ENCODE measurements at regions not wholly inside any gene's neighbourhood (a gene's known extent, or its start where the extent isn't known, plus 50 kb on each side); places are given as distances from the start of the nearest gene placed in this dataset.
"Not testable (repeated sequence)": the region's sequence is repeated elsewhere in the genome, so short reads cannot be mapped to it uniquely, and the experiment has no call there.

DNA sequence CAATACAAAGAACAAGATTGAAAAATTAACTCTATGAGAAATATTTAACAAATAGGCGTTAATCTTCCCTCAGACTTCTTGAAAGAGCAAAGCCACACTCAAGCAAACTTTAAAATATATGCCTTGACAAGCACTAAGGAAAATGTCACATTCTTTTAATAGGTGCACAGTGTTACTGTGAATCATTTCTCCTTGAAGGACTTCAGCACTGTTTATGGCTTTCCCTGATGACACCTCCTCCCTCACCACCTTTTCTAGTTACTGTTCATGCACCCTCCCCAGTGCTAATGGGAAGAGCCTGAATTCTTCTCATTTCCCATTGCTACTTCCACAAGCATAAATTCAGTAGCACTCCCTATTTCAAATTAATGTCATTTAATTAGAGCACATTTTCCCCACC lies 299.5 kb upstream of the RRP15 start:
- Histone ChIP-seq H3K27ac (no peak overlapping the region), H3K4me3 (ENCODE audit: low read depth, low read length) (no peak overlapping the region), H3K36me3 (replicated peaks) (no peaks in the 10 kb centered on the region), H3K27me3 (replicated peaks) (no peaks in the 10 kb centered on the region)
- in situ Hi-C loops (cut with HindIII; ENCODE audit: low pct_ligation_motif_present, low sequenced_read_pairs), result no loop called here
- TF ChIP-seq, protein P1, sequence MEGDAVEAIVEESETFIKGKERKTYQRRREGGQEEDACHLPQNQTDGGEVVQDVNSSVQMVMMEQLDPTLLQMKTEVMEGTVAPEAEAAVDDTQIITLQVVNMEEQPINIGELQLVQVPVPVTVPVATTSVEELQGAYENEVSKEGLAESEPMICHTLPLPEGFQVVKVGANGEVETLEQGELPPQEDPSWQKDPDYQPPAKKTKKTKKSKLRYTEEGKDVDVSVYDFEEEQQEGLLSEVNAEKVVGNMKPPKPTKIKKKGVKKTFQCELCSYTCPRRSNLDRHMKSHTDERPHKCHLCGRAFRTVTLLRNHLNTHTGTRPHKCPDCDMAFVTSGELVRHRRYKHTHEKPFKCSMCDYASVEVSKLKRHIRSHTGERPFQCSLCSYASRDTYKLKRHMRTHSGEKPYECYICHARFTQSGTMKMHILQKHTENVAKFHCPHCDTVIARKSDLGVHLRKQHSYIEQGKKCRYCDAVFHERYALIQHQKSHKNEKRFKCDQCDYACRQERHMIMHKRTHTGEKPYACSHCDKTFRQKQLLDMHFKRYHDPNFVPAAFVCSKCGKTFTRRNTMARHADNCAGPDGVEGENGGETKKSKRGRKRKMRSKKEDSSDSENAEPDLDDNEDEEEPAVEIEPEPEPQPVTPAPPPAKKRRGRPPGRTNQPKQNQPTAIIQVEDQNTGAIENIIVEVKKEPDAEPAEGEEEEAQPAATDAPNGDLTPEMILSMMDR (IDR thresholded peaks at IDR 0.05; ENCODE audit: low read depth, low read length, missing control alignments), result no peak
- DNase-seq, result no peak

DNA sequence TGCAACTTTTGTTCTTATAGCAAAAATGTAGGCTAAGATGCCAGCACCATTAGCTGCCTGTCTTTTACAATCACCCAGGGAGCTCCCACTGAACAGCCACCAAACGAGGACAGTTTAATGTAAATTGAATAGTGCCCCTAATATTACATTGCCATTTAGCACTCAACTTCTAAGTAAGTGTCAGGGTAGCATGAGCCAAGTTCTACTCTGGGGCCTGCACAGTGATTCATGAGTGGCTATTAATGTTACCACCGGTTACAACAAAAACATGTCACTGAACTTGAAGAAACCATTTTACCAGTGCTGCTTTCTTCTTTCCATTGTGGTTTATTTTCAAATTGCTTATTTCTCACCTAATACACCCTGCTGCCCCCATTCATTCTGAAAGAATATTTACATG lies 295.6 kb upstream of the RRP15 start:
- Histone ChIP-seq H3K36me3 (replicated peaks) (no peaks in the 10 kb centered on the region), H3K4me3 (ENCODE audit: low read depth, low read length) (no peak overlapping the region), H3K27ac (no peak overlapping the region), H3K27me3 (replicated peaks) (no peaks in the 10 kb centered on the region)
- TF ChIP-seq, protein P1 (IDR thresholded peaks at IDR 0.05; ENCODE audit: low read depth, low read length, missing control alignments), result no peak
- in situ Hi-C loops (cut with HindIII; ENCODE audit: low pct_ligation_motif_present, low sequenced_read_pairs), result no loop called here
- DNase-seq, result no peak

DNA sequence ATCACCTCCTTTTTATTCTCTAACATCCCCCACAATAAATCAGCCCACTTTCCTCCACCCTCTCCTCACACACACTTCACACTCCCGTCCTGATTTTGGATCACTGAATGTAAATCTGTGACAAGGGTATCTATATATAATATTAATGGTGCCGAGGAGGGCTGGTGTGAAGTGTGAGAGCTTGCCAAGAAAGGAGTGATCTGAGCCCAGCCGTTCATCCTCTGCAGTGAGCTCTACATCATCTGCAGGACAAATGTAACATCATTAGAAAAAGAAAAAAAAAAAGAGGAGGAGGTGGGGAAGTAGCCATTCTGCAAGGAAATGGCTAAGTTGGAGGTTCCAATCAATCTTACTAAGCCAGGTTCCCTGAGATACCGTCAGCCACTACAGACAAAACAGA lies 291.7 kb upstream of the RRP15 start:
- no peaks in the 10 kb centered on the region for H3K27me3 ChIP-seq (replicated peaks)
- in situ Hi-C loops (cut with HindIII; ENCODE audit: low pct_ligation_motif_present, low sequenced_read_pairs), result no loop called here
- H3K36me3 ChIP-seq (replicated peaks), result no peaks in the 10 kb centered on the region
- DNase-seq, result no peak
- no peak overlapping the region for H3K27ac ChIP-seq
- no peak overlapping the region for H3K4me3 ChIP-seq (ENCODE audit: low read depth, low read length)
- TF ChIP-seq, protein P1 (IDR thresholded peaks at IDR 0.05; ENCODE audit: low read depth, low read length, missing control alignments), result no peak

DNA sequence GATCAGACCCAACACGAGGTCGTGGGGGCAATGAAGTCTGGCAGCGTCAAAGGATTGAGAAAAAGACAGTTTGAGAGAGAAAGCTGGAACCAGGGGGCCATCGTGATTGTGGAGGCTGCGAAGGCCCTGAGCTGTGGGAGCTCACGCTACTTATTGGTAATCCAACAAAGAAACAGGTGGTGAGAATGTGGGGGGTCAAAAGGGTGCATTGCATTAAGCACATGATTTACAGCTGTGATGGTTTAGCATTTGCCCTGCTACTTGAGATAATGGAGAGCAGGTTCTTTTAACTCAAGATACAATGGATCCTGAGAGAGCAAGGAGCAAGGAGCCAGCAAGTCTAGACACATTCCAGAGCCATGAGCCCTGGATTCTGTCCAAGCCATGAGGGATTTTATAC lies 276.8 kb upstream of the RRP15 start:
- H3K4me3 ChIP-seq (ENCODE audit: low read depth, low read length); H3K27me3 ChIP-seq (replicated peaks); H3K36me3 ChIP-seq (replicated peaks); in situ Hi-C loops (cut with HindIII; ENCODE audit: low pct_ligation_motif_present, low sequenced_read_pairs); H3K27ac ChIP-seq: not testable (repeated sequence)
- DNase-seq, result peak; percentile 1

DNA sequence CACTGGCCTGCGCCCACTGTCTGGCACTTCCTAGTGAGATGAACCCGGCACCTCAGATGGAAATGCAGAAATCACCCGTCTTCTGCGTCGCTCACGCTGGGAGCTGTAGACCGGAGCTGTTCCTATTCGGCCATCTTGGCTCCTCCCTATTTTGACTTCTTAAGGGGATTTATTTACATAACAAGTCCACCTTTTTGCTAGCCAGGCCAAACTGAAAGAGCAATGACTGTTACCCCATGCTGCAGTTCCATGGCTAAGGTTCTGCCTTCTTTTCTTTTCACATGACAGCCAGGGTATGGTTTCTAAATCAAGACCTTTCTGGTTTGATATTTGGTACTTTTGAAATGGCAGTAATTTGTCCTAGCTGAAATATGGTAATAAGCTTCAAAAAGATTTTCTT lies 270.0 kb upstream of the RRP15 start:
- H3K36me3 ChIP-seq (replicated peaks); H3K4me3 ChIP-seq (ENCODE audit: low read depth, low read length); DNase-seq; in situ Hi-C loops (cut with HindIII; ENCODE audit: low pct_ligation_motif_present, low sequenced_read_pairs); H3K27me3 ChIP-seq (replicated peaks); H3K27ac ChIP-seq: not testable (repeated sequence)

DNA sequence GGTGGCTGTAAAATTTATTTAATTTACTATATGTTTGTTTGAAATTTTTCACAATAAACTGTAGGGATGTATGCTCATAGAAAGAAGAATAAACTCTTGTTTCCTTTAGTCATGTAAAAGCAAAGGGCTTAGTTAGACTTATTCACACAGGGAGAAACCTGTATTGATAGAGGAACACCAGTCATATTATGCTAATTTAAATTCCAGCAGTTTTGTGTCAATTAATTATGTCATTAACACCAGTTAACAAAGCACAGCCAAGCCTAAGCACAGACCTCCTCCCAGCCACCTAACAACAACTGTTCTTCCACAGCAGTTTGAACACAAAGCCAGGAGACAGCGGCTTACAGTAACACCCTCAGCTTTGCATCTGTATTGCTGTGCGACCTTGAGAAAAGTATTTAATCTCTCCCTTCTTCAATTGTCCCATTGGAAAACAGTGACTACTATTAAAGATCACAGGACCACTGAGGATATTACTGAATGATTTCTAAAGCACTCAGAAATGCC lies 260.8 kb upstream of the RRP15 start:
- in situ Hi-C loops (cut with HindIII; ENCODE audit: low pct_ligation_motif_present, low sequenced_read_pairs), result no loop called here
- TF ChIP-seq, protein P1 (IDR thresholded peaks at IDR 0.05; ENCODE audit: low read depth, low read length, missing control alignments), result no peak
- Histone ChIP-seq H3K36me3 (replicated peaks) (no peaks in the 10 kb centered on the region), H3K27ac (no peak overlapping the region), H3K27me3 (replicated peaks) (no peaks in the 10 kb centered on the region), H3K4me3 (ENCODE audit: low read depth, low read length) (no peak overlapping the region)
- no peak for DNase-seq

DNA sequence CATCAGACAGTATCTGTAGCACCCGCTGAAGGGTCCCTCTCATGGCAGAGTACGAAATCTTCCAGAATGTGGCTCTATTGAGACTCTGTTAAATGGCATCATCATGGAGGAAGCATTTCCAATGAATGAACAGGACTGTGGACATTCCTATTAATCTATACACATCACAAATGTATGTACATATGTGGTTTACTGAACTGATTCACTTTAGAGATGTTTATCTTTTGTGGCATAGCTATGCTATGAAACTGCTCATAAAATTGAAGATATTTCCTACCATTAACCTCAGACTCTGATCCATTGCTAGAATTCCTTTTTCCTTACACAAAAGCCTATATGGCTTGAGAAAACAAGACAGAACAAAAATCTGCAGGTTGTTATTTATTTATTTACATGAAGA lies 259.6 kb upstream of the RRP15 start:
- Histone ChIP-seq H3K27me3 (replicated peaks) (no peaks in the 10 kb centered on the region), H3K27ac (no peak overlapping the region), H3K4me3 (ENCODE audit: low read depth, low read length) (no peak overlapping the region), H3K36me3 (replicated peaks) (no peaks in the 10 kb centered on the region)
- no peak for DNase-seq
- TF ChIP-seq, protein P1 (IDR thresholded peaks at IDR 0.05; ENCODE audit: low read depth, low read length, missing control alignments), result no peak
- in situ Hi-C loops (cut with HindIII; ENCODE audit: low pct_ligation_motif_present, low sequenced_read_pairs), result no loop called here
